HG02763 (cell line): ENCODE measurements at regions not wholly inside any gene's neighbourhood (a gene's known extent, or its start where the extent isn't known, plus 50 kb on each side); places are given as distances from the start of the nearest gene placed in this dataset.
"Not testable (repeated sequence)": the region's sequence is repeated elsewhere in the genome, so short reads cannot be mapped to it uniquely, and the experiment has no call there.

Experiments used
- ATAC-seq: cut with Tn5 transposase; IDR thresholded peaks from one replicate; pipeline ENCODE4 v1.9.1; 2021; ENCODE audit warnings: mild to moderate bottlenecking, moderate library complexity; ENCODE audit not compliant: unreplicated experiment

DNA sequence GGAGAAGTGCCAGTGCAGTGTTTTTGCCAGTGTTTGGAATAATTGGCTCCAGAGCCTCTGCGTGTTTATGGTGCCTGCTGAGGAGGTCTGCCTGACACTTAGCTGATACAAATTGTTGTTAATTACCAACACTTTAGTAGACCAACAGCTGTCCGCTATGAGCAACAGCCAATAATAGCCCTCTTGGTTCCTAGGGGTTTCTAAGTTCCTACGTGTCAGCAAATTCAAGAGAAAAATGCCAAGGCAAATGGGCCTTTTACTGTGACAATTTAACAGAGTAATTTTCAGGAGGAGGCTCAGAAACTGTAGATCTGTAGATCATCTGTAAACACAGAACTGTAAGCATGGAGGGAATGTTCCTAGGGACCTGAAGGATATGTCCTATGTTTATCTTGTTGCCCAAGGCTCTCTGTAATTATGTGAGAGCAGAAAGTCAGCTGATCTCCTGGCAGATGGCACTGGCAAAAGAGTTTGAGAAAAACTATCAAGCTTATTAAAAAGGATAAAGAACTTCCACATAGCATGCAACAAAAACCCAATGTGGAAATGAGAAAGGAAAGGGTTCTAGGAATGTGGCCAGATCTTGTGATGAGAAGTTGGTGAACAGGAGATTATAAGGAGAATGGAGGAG, 157.7 kb downstream of the GJA1 start:
- no peak for ATAC-seq

DNA sequence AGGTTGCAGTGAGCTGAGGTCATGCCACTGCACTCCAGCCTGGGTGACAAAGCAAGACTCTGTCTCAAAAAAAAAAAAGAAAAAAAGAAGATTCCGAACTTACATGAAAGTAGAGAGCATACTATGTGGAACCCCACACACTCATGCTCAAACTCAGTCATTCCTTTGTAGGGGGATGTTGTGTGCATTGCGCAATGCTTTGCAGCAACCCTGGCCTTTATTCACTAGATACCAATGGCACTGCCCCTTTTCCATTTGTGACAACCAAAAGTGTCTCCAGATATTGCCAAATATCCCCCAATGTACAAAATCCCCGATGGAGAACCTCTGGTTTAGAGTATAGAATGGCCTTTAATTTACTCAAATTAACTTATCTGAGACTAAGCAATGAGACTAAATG, 158.6 kb downstream of the GJA1 start:
- no peak for ATAC-seq

GRCh38 chr6:121595646-121596045, 160.2 kb downstream of the GJA1 start:
- ATAC-seq, result no peak

GRCh38 chr6:121596441-121596840, 161.0 kb downstream of the GJA1 start:
- ATAC-seq, result no peak

- ATAC-seq, result no peak
These were observed 162.2 kb downstream of the GJA1 start for GRCh38 chr6:121597654-121598053.

DNA sequence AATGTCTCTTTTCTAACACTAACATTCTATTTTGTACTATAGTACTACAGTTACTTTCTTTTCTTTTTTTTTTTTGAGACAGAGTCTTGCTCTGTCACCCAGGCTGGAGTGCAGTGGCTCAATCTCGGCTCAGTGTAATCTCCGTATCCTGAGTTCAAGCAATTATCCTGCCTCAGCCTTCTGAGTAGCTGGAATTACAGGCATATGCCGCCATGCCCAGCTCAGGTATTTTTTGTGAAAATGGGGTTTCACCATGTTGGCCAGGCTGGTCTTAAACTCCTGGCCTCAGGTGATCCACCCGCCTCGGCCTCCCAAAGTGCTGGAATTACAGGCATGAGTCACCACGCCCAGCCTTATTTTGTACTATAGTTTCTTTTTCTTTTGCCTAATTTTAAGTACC, 163.9 kb downstream of the GJA1 start:
- ATAC-seq, result not testable (repeated sequence)

GRCh38 chr6:121600389-121601168, 165.1 kb downstream of the GJA1 start:
- no peak for ATAC-seq

- ATAC-seq, result no peak
These were observed 168.0 kb downstream of the GJA1 start for GRCh38 chr6:121603486-121603885.

DNA sequence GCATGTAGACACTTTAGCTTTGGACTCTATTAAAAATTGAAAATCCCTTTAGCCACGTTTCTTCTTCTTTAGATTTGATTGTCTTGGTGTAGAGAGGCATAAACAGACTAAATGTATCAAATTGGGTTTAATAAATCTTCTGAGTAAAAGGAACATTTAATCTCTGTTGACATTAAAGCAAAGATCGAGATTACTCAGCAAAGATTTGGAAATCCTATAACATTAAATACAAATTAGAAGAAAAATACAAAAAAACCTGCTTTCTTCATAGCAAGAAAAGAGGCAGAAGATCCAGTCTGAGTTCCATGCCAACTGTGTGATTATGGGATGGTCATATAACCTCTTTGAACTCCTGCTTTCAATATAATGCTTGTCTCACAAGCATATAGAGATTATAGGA, 172.3 kb downstream of the GJA1 start:
- ATAC-seq, result no peak

DNA sequence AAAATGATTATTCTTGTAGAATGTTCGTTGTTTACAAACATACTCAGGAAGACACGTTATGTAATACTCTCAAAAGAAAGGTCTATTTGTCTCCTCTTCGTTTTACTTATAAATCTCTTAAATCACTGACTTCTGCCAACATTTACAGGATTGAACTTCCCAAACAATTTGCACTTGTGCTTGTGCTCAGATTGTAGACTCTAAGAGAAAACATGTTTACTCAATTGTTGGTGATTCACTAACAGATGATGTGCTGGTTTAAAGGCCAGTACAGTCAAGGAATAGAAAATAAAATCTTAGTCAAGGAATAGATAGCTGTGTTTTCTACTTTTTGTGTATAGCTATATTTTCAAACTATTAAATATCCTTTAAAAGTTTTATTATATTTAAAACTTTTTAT, 172.8 kb downstream of the GJA1 start:
- ATAC-seq, result no peak

GRCh38 chr6:121609281-121609680, 173.8 kb downstream of the GJA1 start:
- no peak for ATAC-seq

DNA sequence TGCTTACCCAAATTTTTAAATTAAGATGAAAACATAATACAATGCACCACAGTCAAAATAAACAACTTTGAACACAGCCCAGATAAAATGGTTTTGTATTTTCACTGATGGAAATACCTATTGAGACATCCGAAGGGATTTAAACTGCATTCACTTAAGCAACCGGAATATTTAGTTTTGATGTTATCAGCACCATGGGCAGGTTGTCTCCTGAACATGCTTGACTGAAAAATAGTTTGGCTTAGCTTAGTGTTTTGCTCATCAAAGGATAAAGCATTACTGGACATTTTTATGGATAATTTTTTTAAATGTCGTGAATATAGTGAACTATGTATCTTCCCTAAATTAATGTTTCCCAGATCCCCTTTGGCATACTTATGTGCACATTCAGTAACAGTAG, 177.5 kb downstream of the GJA1 start:
- no peak for ATAC-seq

- no peak for ATAC-seq
These were observed 178.7 kb downstream of the GJA1 start for GRCh38 chr6:121614115-121614514.

GRCh38 chr6:121615493-121615892, 180.0 kb downstream of the GJA1 start:
- ATAC-seq, result no peak

GRCh38 chr6:121616406-121616805, 181.0 kb downstream of the GJA1 start:
- ATAC-seq, result no peak

GRCh38 chr6:121617388-121617787, 181.9 kb downstream of the GJA1 start:
- no peak for ATAC-seq

- no peak for ATAC-seq
These were observed 183.6 kb downstream of the GJA1 start for GRCh38 chr6:121619013-121619412.

GRCh38 chr6:121619987-121620740, 184.7 kb downstream of the GJA1 start:
- no peak for ATAC-seq

DNA sequence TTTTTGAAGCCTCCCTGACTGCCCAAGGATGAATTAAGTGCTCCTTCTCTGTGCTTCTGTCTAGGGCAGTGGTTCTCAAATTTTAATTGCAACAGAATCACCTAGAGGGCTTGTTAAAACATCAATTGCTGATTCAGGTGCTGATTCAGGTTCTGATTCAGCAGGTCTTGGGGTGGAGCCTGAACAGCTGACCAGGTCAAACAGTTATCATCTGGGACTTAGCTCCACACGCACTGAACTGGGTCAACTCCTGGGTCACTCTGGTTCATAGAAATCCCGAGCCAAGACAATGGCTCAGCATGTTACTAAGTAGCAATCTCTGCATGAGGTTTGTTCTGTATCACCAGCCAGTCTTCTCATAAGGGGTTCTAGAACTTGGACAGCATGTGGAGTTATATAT, 192.3 kb downstream of the GJA1 start:
- ATAC-seq, result no peak

- no peak for ATAC-seq
These were observed 195.3 kb downstream of the GJA1 start for GRCh38 chr6:121630716-121631115.

GRCh38 chr6:121631752-121632151, 196.3 kb downstream of the GJA1 start:
- ATAC-seq, result not testable (repeated sequence)

DNA sequence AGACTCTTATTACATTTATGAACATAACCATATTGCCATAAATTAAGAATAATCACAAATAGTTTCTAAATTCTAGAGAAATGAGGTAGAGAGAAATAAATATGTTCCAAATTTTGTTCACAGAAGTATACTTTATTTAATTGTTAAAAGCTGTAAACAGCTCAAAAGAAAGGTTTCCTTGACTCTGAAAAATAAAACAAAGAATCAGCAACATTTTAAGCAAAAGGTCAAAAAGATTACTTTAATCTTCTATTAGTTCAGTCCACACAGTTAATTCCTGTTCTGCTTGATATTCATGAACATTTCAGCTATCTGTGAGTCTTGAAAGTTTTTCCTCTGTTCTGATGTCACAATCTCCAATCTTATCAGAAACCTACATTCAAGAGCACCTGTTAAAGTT, 197.9 kb downstream of the GJA1 start:
- ATAC-seq, result no peak
